Keratinocyte (primary cell): ENCODE measurements at regions not wholly inside any gene's neighbourhood (a gene's known extent, or its start where the extent isn't known, plus 50 kb on each side); places are given as distances from the start of the nearest gene placed in this dataset.

Source experiments
- EZH2 ChIP-seq: IDR thresholded peaks from one replicate; pipeline ENCODE4 v1.6.1; 2012; ENCODE audit warnings: inconsistent platforms, mild to moderate bottlenecking, low read length, moderate library complexity
- TF ChIP-seq, protein P1 (sequence below), 3 experiments: IDR thresholded peaks in 1 of 3; conservative IDR thresholded peaks in 1 of 3; optimal IDR thresholded peaks in 1 of 3; 2 replicates in 2 of 3; 3 replicates in 1 of 3; pipeline versions ENCODE3 to v1.5.1; 2011; ENCODE audit warnings: low read length in 3 of 3, mild to moderate bottlenecking in 3 of 3, moderate library complexity in 2 of 3, control low read depth in 1 of 3, inconsistent platforms in 1 of 3; ENCODE audit not compliant: insufficient read depth in 2 of 3; ENCODE audit errors: extremely low read depth in 1 of 3

DNA sequence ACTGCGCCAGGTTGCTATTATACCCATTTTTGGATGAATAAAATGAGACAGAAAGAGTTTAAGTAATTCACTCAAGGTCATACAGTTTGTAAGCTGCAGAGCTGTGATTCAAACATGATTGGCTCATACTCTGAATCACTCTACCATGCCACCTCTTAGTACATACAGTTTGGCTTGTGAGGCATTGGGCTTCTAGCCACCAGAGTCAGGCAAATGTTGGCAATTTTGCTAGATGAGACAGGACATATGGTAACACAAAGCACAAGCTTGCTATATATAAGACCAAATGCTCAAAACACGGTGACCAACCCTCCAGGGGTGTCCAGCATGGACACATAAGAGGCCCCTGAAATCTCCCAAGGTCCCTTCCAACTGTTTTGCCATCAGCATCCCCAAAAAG, 236.0 kb upstream of the IRX5 start:
- TF ChIP-seq, protein P1, sequence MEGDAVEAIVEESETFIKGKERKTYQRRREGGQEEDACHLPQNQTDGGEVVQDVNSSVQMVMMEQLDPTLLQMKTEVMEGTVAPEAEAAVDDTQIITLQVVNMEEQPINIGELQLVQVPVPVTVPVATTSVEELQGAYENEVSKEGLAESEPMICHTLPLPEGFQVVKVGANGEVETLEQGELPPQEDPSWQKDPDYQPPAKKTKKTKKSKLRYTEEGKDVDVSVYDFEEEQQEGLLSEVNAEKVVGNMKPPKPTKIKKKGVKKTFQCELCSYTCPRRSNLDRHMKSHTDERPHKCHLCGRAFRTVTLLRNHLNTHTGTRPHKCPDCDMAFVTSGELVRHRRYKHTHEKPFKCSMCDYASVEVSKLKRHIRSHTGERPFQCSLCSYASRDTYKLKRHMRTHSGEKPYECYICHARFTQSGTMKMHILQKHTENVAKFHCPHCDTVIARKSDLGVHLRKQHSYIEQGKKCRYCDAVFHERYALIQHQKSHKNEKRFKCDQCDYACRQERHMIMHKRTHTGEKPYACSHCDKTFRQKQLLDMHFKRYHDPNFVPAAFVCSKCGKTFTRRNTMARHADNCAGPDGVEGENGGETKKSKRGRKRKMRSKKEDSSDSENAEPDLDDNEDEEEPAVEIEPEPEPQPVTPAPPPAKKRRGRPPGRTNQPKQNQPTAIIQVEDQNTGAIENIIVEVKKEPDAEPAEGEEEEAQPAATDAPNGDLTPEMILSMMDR (optimal IDR thresholded peaks at IDR 0.05 in 1 of 3, IDR thresholded peaks at IDR 0.05 in 1 of 3, conservative IDR thresholded peaks at IDR 0.05 in 1 of 3; ENCODE audit: extremely low read depth in 1 of 3, insufficient read depth in 2 of 3, low read length in 3 of 3): no peak
- TF ChIP-seq EZH2: no peak
